ENCODE measurements at regions not wholly inside any gene's neighbourhood (a gene's known extent, or its start where the extent isn't known, plus 50 kb on each side); places are given as distances from the start of the nearest gene placed in this dataset.

DNA sequence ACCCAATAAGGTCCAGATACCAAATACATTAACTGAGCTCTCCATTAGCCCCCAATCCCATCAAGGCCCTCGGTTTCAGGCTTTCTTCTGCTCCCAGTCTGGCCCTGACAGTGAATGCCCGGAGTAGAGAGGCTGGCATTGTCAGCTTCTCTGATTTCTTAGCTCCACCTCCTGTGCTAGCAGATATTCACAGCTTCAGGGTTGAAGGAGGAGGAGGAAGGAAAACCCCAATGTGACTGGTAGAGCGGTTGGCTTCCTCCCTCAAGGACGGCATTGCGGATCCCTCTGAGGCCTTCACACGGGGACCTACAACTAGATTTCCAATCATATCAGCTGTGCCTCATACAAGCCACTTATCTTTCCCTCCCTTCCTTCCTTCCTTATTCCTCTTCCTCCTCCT lies 164.1 kb upstream of the SYNDIG1 start:
- ChIA-PET POLR2A (no interaction called here), CTCF (no interaction called here)
- H3K4me3 ChIP-seq (ENCODE audit: low read length), result no peak overlapping the region

GRCh38 chr20:24304291-24304690 lies 165.1 kb upstream of the SYNDIG1 start:
- Histone ChIP-seq H3K4me3 (ENCODE audit: low read length) (no peak overlapping the region), H3K27ac (ENCODE audit: low read depth in 1 of 2, low read length in 2 of 2) (no peak overlapping the region), H3K4me1 (ENCODE audit: insufficient read depth, low read length) (no peaks in the 10 kb centered on the region), H3K27me3 (ENCODE audit: control insufficient read depth in 1 of 2, insufficient read depth in 2 of 2, low read length in 2 of 2) (peaks cover 0 to 7% of the 10 kb centered on the region in 2 experiments), H3K36me3 (ENCODE audit: insufficient read depth, low read length) (no peaks in the 10 kb centered on the region), H3K9me3 (ENCODE audit: control insufficient read depth in 1 of 2, insufficient read depth in 1 of 2, low read length in 2 of 2) (no peaks in the 10 kb centered on the region)
- DNase-seq, result no peak
- POLR2A ChIA-PET, result no interaction called here
- intact Hi-C loops (cut with DNase I, micrococcal nuclease), result no loop called here
- Mint-ChIP-seq H3K36me3 (ENCODE audit: low read depth) (no peaks in the 10 kb centered on the region), H3K4me3 (no peak overlapping the region), H3K27me3 (no peaks in the 10 kb centered on the region), H3K4me1 (ENCODE audit: low read depth) (no peaks in the 10 kb centered on the region), H3K9me3 (no peaks in the 10 kb centered on the region), H3K27ac (no peak overlapping the region)
- CTCF ChIA-PET, result no interaction called here
- TF ChIP-seq, protein P1, sequence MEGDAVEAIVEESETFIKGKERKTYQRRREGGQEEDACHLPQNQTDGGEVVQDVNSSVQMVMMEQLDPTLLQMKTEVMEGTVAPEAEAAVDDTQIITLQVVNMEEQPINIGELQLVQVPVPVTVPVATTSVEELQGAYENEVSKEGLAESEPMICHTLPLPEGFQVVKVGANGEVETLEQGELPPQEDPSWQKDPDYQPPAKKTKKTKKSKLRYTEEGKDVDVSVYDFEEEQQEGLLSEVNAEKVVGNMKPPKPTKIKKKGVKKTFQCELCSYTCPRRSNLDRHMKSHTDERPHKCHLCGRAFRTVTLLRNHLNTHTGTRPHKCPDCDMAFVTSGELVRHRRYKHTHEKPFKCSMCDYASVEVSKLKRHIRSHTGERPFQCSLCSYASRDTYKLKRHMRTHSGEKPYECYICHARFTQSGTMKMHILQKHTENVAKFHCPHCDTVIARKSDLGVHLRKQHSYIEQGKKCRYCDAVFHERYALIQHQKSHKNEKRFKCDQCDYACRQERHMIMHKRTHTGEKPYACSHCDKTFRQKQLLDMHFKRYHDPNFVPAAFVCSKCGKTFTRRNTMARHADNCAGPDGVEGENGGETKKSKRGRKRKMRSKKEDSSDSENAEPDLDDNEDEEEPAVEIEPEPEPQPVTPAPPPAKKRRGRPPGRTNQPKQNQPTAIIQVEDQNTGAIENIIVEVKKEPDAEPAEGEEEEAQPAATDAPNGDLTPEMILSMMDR (IDR thresholded peaks at IDR 0.05), result no peak
- no peak for ATAC-seq (ENCODE audit: poor library complexity)

More for the DNA sequence above, 164.1 kb upstream of the SYNDIG1 start:
- intact Hi-C loops (cut with DNase I, micrococcal nuclease), result no loop called here
- Mint-ChIP-seq H3K9me3 (no peaks in the 10 kb centered on the region), H3K36me3 (ENCODE audit: low read depth) (no peaks in the 10 kb centered on the region), H3K27ac (no peak overlapping the region), H3K4me3 (no peak overlapping the region), H3K4me1 (ENCODE audit: low read depth) (no peaks in the 10 kb centered on the region), H3K27me3 (no peaks in the 10 kb centered on the region)
- peaks cover 0 to 6% of the 10 kb centered on the region in 2 experiments for H3K27me3 ChIP-seq (ENCODE audit: control insufficient read depth in 1 of 2, insufficient read depth in 2 of 2, low read length in 2 of 2)
- no peaks in the 10 kb centered on the region for H3K9me3 ChIP-seq (ENCODE audit: control insufficient read depth in 1 of 2, insufficient read depth in 1 of 2, low read length in 2 of 2)
- H3K4me1 ChIP-seq (ENCODE audit: insufficient read depth, low read length), result no peaks in the 10 kb centered on the region
- no peak overlapping the region for H3K27ac ChIP-seq (ENCODE audit: low read depth in 1 of 2, low read length in 2 of 2)
- ATAC-seq (ENCODE audit: poor library complexity) (no peak), DNase-seq (no peak)
- H3K36me3 ChIP-seq (ENCODE audit: insufficient read depth, low read length), result no peaks in the 10 kb centered on the region
- TF ChIP-seq, protein P1 (IDR thresholded peaks at IDR 0.05), result no peak

GRCh38 chr20:24303393-24304170 lies 165.8 kb upstream of the SYNDIG1 start:
- Mint-ChIP-seq H3K27ac (no peak overlapping the region), H3K36me3 (ENCODE audit: low read depth) (no peaks in the 10 kb centered on the region), H3K27me3 (no peaks in the 10 kb centered on the region), H3K9me3 (no peaks in the 10 kb centered on the region), H3K4me1 (ENCODE audit: low read depth) (no peaks in the 10 kb centered on the region), H3K4me3 (no peak overlapping the region)
- ChIA-PET POLR2A (no interaction called here), CTCF (no interaction called here)
- Histone ChIP-seq H3K9me3 (ENCODE audit: control insufficient read depth in 1 of 2, insufficient read depth in 1 of 2, low read length in 2 of 2) (no peaks in the 10 kb centered on the region), H3K27me3 (ENCODE audit: control insufficient read depth in 1 of 2, insufficient read depth in 2 of 2, low read length in 2 of 2) (peaks cover 0 to 7% of the 10 kb centered on the region in 2 experiments), H3K4me1 (ENCODE audit: insufficient read depth, low read length) (no peaks in the 10 kb centered on the region), H3K36me3 (ENCODE audit: insufficient read depth, low read length) (no peaks in the 10 kb centered on the region), H3K4me3 (ENCODE audit: low read length) (no peak overlapping the region), H3K27ac (ENCODE audit: low read depth in 1 of 2, low read length in 2 of 2) (no peak overlapping the region)
- DNase-seq (no peak), ATAC-seq (ENCODE audit: poor library complexity) (no peak)
- TF ChIP-seq, protein P1 (IDR thresholded peaks at IDR 0.05), result no peak
- intact Hi-C loops (cut with DNase I, micrococcal nuclease), result no loop called here

Data from CD4-positive, alpha-beta T cell (primary cell).